Lower lobe of right lung (tissue), 2 donors: ENCODE measurements at regions not wholly inside any gene's neighbourhood (a gene's known extent, or its start where the extent isn't known, plus 50 kb on each side); places are given as distances from the start of the nearest gene placed in this dataset.

ENCODE experiments used
- ATAC-seq, 2 donors: fragments of 200-7000 bp; cut with Tn5 transposase; one replicate each; pipeline ENCODE4 v1.9.1; 2020 to 2022; ENCODE audit warnings: mild to moderate bottlenecking in 2 of 2, moderate library complexity in 2 of 2
- DNase-seq: peaks from one replicate; pipeline ENCODE4 v3.0.0-alpha.2; 2020
- H3K27ac ChIP-seq: fragments of 200-600 bp; one replicate; pipeline ENCODE4 v1.8.0; 2022
- H3K27me3 ChIP-seq: fragments of 200-600 bp; one replicate; pipeline ENCODE4 v1.8.0; 2022; ENCODE audit warnings: low read depth
- H3K36me3 ChIP-seq: fragments of 200-600 bp; one replicate; pipeline ENCODE4 v1.8.0; 2022; ENCODE audit warnings: mild to moderate bottlenecking
- H3K4me1 ChIP-seq: fragments of 200-600 bp; one replicate; pipeline ENCODE4 v1.8.0; 2022
- H3K4me3 ChIP-seq: fragments of 200-600 bp; one replicate; pipeline ENCODE4 v1.8.0; 2022; ENCODE audit warnings: mild to moderate bottlenecking
- H3K9me3 ChIP-seq: fragments of 200-600 bp; one replicate; pipeline ENCODE4 v1.8.0; 2022
- intact Hi-C: fragments of 100-400 bp; cut with DNase I; formaldehyde crosslinking; loops from one replicate; pipeline ENCODE4 v1.11.0; 2022
- TF ChIP-seq, protein P1 (sequence below): fragments of 200-600 bp; IDR thresholded peaks from one replicate; pipeline ENCODE4 v1.8.0; 2022; ENCODE audit warnings: antibody characterized with exemption, mild to moderate bottlenecking
- donor health status: DM: no; HTN: yes; CAD: no; lungs with severe emphysema.

- Histone ChIP-seq H3K27ac (peak overlapping the region; percentile 67), H3K4me1 (peaks cover 6% of the 10 kb centered on the region), H3K36me3 (no peaks in the 10 kb centered on the region), H3K9me3 (no peaks in the 10 kb centered on the region), H3K27me3 (no peaks in the 10 kb centered on the region), H3K4me3 (no peak overlapping the region)
- intact Hi-C loops, result no loop called here
- DNase-seq (no peak), ATAC-seq (no peak)
- TF ChIP-seq, protein P1, sequence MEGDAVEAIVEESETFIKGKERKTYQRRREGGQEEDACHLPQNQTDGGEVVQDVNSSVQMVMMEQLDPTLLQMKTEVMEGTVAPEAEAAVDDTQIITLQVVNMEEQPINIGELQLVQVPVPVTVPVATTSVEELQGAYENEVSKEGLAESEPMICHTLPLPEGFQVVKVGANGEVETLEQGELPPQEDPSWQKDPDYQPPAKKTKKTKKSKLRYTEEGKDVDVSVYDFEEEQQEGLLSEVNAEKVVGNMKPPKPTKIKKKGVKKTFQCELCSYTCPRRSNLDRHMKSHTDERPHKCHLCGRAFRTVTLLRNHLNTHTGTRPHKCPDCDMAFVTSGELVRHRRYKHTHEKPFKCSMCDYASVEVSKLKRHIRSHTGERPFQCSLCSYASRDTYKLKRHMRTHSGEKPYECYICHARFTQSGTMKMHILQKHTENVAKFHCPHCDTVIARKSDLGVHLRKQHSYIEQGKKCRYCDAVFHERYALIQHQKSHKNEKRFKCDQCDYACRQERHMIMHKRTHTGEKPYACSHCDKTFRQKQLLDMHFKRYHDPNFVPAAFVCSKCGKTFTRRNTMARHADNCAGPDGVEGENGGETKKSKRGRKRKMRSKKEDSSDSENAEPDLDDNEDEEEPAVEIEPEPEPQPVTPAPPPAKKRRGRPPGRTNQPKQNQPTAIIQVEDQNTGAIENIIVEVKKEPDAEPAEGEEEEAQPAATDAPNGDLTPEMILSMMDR, result no peak
Observed at GRCh38 chr12:105469211-105469610, 138.7 kb downstream of the C12orf75 start.

GRCh38 chr12:105469701-105470100 lies 139.2 kb downstream of the C12orf75 start:
- DNase-seq, result no peak
- H3K27ac ChIP-seq, result peak overlapping the region; percentile 67
- no peak for ATAC-seq
- no peak overlapping the region for H3K4me3 ChIP-seq
- H3K4me1 ChIP-seq, result peaks cover 6% of the 10 kb centered on the region
- H3K27me3 ChIP-seq, result no peaks in the 10 kb centered on the region
- no peaks in the 10 kb centered on the region for H3K36me3 ChIP-seq
- TF ChIP-seq, protein P1, result no peak
- H3K9me3 ChIP-seq, result no peaks in the 10 kb centered on the region
- intact Hi-C loops, result no loop called here

DNA sequence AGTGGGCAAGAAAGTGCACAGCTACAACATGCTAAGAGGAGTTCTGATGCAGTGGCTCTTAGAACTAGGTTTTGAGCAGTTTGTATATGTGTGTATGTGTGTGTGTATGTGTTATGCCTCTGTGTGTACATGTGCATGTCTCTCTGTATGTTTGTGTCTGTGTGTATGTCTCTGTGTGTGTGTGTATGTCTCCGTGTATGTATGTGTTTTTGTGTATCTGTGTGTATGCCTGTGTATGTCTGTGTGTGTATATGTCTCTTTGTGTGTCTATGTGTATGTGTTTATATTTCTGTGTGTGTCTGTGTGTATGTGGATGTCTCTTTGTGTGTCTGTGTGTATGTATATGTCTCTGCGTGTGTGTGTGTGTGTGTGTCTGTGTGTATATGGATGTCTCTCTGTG lies 139.6 kb downstream of the C12orf75 start:
- intact Hi-C loops, result no loop called here
- TF ChIP-seq, protein P1, result no peak
- Histone ChIP-seq H3K4me3 (no peak overlapping the region), H3K27me3 (no peaks in the 10 kb centered on the region), H3K9me3 (no peaks in the 10 kb centered on the region), H3K4me1 (peaks cover 6% of the 10 kb centered on the region), H3K36me3 (no peaks in the 10 kb centered on the region), H3K27ac (no peak overlapping the region)
- ATAC-seq (peak in 1 of 2 donors; percentile 29), DNase-seq (no peak)

DNA sequence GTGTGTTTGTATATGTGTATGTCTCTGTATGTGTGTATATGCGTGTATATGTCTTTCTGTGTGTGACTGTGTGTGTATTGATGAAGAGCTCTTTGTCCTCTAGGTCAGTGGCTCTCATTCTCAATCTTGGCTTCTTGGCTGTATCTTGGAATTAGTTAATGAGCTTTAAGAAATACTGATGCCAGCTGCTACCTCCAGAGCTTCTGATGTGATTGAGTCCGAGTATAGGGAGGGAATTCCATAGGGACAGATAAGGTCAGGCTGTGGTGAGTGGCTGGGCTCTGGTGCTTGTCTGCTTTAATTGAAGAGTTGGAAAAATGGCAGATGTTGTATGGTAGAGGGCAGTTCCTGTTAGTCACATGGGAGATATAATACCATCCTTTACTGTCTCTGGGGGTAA lies 140.1 kb downstream of the C12orf75 start:
- DNase-seq (no peak), ATAC-seq (no peak)
- H3K27me3 ChIP-seq, result no peaks in the 10 kb centered on the region
- H3K36me3 ChIP-seq, result no peaks in the 10 kb centered on the region
- intact Hi-C loops, result no loop called here
- no peak overlapping the region for H3K4me3 ChIP-seq
- TF ChIP-seq, protein P1, result no peak
- H3K9me3 ChIP-seq, result no peaks in the 10 kb centered on the region
- peaks cover 6% of the 10 kb centered on the region for H3K4me1 ChIP-seq
- no peak overlapping the region for H3K27ac ChIP-seq

DNA sequence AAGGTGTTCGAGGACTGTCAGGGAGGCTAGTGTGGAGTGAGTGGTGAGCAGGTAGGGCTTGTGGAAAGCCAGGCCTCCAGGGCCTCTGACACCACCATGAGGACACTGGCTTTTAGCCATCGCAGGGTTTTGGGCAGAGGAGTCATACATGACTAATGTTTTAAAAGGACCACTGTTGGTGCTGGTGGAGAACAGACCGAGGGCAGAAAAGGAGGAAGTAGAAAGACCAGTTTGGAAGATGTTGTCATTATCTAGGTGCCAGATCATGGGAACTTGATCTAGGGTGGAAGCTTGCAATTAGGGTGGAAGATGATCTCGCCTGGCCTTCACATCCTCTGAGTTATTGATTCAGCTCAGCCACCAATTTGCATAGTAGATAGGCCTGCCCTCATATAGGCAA lies 144.2 kb downstream of the C12orf75 start:
- intact Hi-C loops, result no loop called here
- no peaks in the 10 kb centered on the region for H3K27me3 ChIP-seq
- ATAC-seq (no peak), DNase-seq (no peak)
- no peaks in the 10 kb centered on the region for H3K4me1 ChIP-seq
- H3K27ac ChIP-seq, result no peak overlapping the region
- H3K36me3 ChIP-seq, result no peaks in the 10 kb centered on the region
- H3K4me3 ChIP-seq, result no peak overlapping the region
- TF ChIP-seq, protein P1, result no peak
- no peaks in the 10 kb centered on the region for H3K9me3 ChIP-seq

DNA sequence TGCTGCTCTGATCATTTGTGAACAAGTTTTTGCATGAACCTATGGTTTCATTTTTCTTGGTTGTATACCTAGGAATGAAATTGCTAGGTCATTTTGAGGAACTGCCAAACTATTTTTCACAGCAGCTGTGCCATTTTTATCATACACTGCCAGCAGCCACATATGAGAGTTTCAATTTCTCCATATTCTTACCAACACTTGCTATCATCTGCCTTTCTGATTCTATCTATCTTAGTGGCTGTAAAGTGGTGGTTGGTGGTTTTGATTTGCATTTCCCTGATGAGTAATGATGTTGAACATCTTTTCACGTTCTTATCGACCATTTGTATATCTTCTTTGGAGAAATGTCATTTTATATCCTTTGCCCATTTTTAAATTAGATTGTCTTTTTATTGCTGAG lies 146.1 kb downstream of the C12orf75 start:
- intact Hi-C loops, result no loop called here
- H3K4me1 ChIP-seq, result no peaks in the 10 kb centered on the region
- H3K27ac ChIP-seq, result no peak overlapping the region
- no peaks in the 10 kb centered on the region for H3K9me3 ChIP-seq
- H3K27me3 ChIP-seq, result no peaks in the 10 kb centered on the region
- no peaks in the 10 kb centered on the region for H3K36me3 ChIP-seq
- no peak overlapping the region for H3K4me3 ChIP-seq
- TF ChIP-seq, protein P1, result no peak
- DNase-seq (no peak), ATAC-seq (no peak)
